NCI-H2171 treated with DMSO at 0.1 percent for 48 hours (cell line): ENCODE measurements at regions not wholly inside any gene's neighbourhood (a gene's known extent, or its start where the extent isn't known, plus 50 kb on each side); places are given as distances from the start of the nearest gene placed in this dataset.
"Not testable (repeated sequence)": the region's sequence is repeated elsewhere in the genome, so short reads cannot be mapped to it uniquely, and the experiment has no call there.

ENCODE experiments used
- DNase-seq: peaks from one replicate; lab custom pipeline; 2025; lab: John Stamatoyannopoulos, UW

- no peak for DNase-seq
Observed at GRCh38 chr12:83932011-83932410, 980.6 kb downstream of the SLC6A15 start.

GRCh38 chr12:83931451-83931850 is 981.1 kb downstream of the SLC6A15 start:
- DNase-seq, result no peak

GRCh38 chr12:83929792-83930191 is 982.8 kb downstream of the SLC6A15 start:
- DNase-seq, result not testable (repeated sequence)

GRCh38 chr12:83920821-83921547 is 991.6 kb downstream of the SLC6A15 start:
- peak; percentile 85 for DNase-seq

GRCh38 chr12:83919081-83919480 is 993.5 kb downstream of the SLC6A15 start:
- DNase-seq, result no peak

GRCh38 chr12:83904175-83904574 is 1008.4 kb downstream of the SLC6A15 start:
- DNase-seq, result no peak

GRCh38 chr12:83896416-83896815 is 1016.2 kb downstream of the SLC6A15 start:
- no peak for DNase-seq

GRCh38 chr12:83893101-83893500 is 1019.5 kb downstream of the SLC6A15 start:
- DNase-seq, result no peak

GRCh38 chr12:83889745-83890144 is 1022.9 kb downstream of the SLC6A15 start:
- no peak for DNase-seq

- no peak for DNase-seq
Observed at GRCh38 chr12:83886479-83886878, 1026.1 kb downstream of the SLC6A15 start.

GRCh38 chr12:83870921-83871599 is 1041.5 kb downstream of the SLC6A15 start:
- not testable (repeated sequence) for DNase-seq

GRCh38 chr12:83866477-83866876 is 1046.1 kb downstream of the SLC6A15 start:
- DNase-seq, result no peak

GRCh38 chr12:83865431-83865830 is 1047.2 kb downstream of the SLC6A15 start:
- no peak for DNase-seq

GRCh38 chr12:83864054-83864453 is 1048.5 kb downstream of the SLC6A15 start:
- no peak for DNase-seq

- no peak for DNase-seq
Observed at GRCh38 chr12:83859021-83859420, 1053.6 kb downstream of the SLC6A15 start.

- no peak for DNase-seq
Observed at GRCh38 chr12:83856803-83857202, 1055.8 kb downstream of the SLC6A15 start.

- DNase-seq, result no peak
Observed at GRCh38 chr12:83850531-83850930, 1062.1 kb downstream of the SLC6A15 start.

- no peak for DNase-seq
Observed at GRCh38 chr12:83848702-83849101, 1063.9 kb downstream of the SLC6A15 start.

- DNase-seq, result no peak
Observed at GRCh38 chr12:83843541-83843940, 1069.1 kb downstream of the SLC6A15 start.

- DNase-seq, result peak; percentile 71
Observed at GRCh38 chr12:83841620-83842019, 1071.0 kb downstream of the SLC6A15 start.

- no peak for DNase-seq
Observed at GRCh38 chr12:83827860-83828259, 1084.7 kb downstream of the SLC6A15 start.

GRCh38 chr12:83827193-83827592 is 1085.4 kb downstream of the SLC6A15 start:
- no peak for DNase-seq

- no peak for DNase-seq
Observed at GRCh38 chr12:83826112-83826511, 1086.5 kb downstream of the SLC6A15 start.
